Spleen (tissue), 7 donors: ENCODE measurements at regions not wholly inside any gene's neighbourhood (a gene's known extent, or its start where the extent isn't known, plus 50 kb on each side); places are given as distances from the start of the nearest gene placed in this dataset.

Experiments
- CTCF ChIP-seq, 11 experiments: fragments of 200-600 bp in 7 of 11; fragments of 450-650 bp in 4 of 11; sonication (generic) in 4 of 11; IDR thresholded peaks in 8 of 11; conservative IDR thresholded peaks in 3 of 11; 1 replicate in 7 of 11; 2 replicates in 4 of 11; pipeline versions ENCODE4 v1.4.0 to v1.8.0; 2016 to 2021; ENCODE audit warnings: antibody characterized with exemption in 11 of 11, inconsistent platforms in 4 of 11, mild to moderate bottlenecking in 1 of 11
- POLR2A ChIP-seq, 3 donors: fragments of 450-650 bp; IDR thresholded peaks; one replicate each; pipeline ENCODE4 v1.5.1; 2017; ENCODE audit warnings: antibody characterized with exemption in 3 of 3, mild to moderate bottlenecking in 1 of 3
- donor health status: DM: no; HTN: no; CAD: no; lungs with moderate emphysema.
- donor health status: DM: no; HTN: no; CAD: no.
- donor health status: DM: no; HTN: no; CAD: no.

- no peak for TF ChIP-seq CTCF (IDR thresholded peaks at IDR 0.05 in 8 of 11, conservative IDR thresholded peaks at IDR 0.05 in 3 of 11)
- no peak for TF ChIP-seq POLR2A (IDR thresholded peaks at IDR 0.05)
Observed at GRCh38 chr9:78940121-78940855, 631.5 kb upstream of the TLE4 start.
